Large intestine (tissue), 3 donors: ENCODE measurements at regions not wholly inside any gene's neighbourhood (a gene's known extent, or its start where the extent isn't known, plus 50 kb on each side); places are given as distances from the start of the nearest gene placed in this dataset.
A peak's percentile ranks its signal among the peaks of the same experiment; 100 is the strongest.

ENCODE experiments used
- DNase-seq, 2 donors: peaks; one replicate each; pipeline versions ENCODE4 v3.0.0 to v3.0.0-alpha.2; 2013
- H3K27ac ChIP-seq: one replicate; pipeline ENCODE4 v1.5.1; 2013; ENCODE audit warnings: low read length
- H3K27me3 ChIP-seq: 2 replicates; pipeline ENCODE4 v1.6.1; 2013; ENCODE audit warnings: low read length; ENCODE audit not compliant: control insufficient read depth, insufficient read depth
- H3K36me3 ChIP-seq: 2 replicates; pipeline ENCODE4 v1.6.1; 2013; ENCODE audit warnings: low read length; ENCODE audit not compliant: control insufficient read depth, insufficient read depth
- H3K4me1 ChIP-seq: one replicate; pipeline ENCODE4 v1.6.1; 2013; ENCODE audit warnings: low read length; ENCODE audit not compliant: control insufficient read depth, insufficient read depth
- H3K4me3 ChIP-seq: one replicate; pipeline ENCODE4 v1.5.1; 2013; ENCODE audit warnings: low read length
- H3K9me3 ChIP-seq: one replicate; pipeline ENCODE4 v1.6.1; 2013; ENCODE audit warnings: mild to moderate bottlenecking, low read depth, low read length, moderate library complexity; ENCODE audit not compliant: control insufficient read depth
- WGBS: methylation state at CpG from one replicate; pipeline ENCODE4 v1.1.5; 2013; ENCODE audit warnings: low lambda C conversion rate; ENCODE audit not compliant: insufficient coverage; 5-methylcytosine and 5-hydroxymethylcytosine counted together

GRCh38 chr12:132430838-132431774, 58.8 kb upstream of the FBRSL1 start:
- 40% methylated on average over 1 of the region's 39 CpGs for WGBS
- Histone ChIP-seq H3K27me3 (peaks cover 19% of the 10 kb centered on the region), H3K36me3 (no peaks in the 10 kb centered on the region), H3K4me1 (peaks cover 38% of the 10 kb centered on the region), H3K9me3 (peaks cover 19% of the 10 kb centered on the region), H3K4me3 (peak overlapping the region; percentile 5), H3K27ac (peak overlapping the region; percentile 39)
- peak; percentile 88 to 92 for DNase-seq

GRCh38 chr12:132429946-132430643, 59.9 kb upstream of the FBRSL1 start:
- Histone ChIP-seq H3K4me1 (peaks cover 38% of the 10 kb centered on the region), H3K4me3 (peak overlapping the region; percentile 9), H3K9me3 (peaks cover 10% of the 10 kb centered on the region), H3K36me3 (no peaks in the 10 kb centered on the region), H3K27me3 (peaks cover 23% of the 10 kb centered on the region), H3K27ac (peak overlapping the region; percentile 51)
- WGBS: no CpG with 5 or more reads among the region's 25 CpGs
- peak; percentile 73 to 87 for DNase-seq

DNA sequence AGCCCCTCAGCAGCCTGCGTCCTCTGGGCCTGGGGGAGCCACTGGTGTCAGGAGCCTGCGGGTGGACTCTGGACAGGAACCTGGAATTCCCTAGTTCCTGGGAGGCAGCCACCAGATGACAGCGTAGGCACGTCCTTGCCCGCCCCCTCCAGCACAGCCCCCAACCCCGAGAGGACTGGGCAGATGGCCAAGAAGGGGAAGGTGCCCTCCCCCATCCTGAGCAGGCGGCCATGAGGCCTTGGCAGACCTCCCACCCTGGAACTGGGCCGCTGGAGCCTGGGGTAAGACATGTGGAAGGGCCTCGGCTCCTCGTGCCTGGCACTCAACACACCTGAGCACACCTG, 60.4 kb upstream of the FBRSL1 start:
- no CpG with 5 or more reads among the region's 10 CpGs for WGBS
- H3K9me3 ChIP-seq: peaks cover 10% of the 10 kb centered on the region
- peak; percentile 45 to 63 for DNase-seq
- H3K4me1 ChIP-seq: peaks cover 38% of the 10 kb centered on the region
- peak overlapping the region; percentile 51 for H3K27ac ChIP-seq
- H3K36me3 ChIP-seq: no peaks in the 10 kb centered on the region
- H3K27me3 ChIP-seq: peaks cover 25% of the 10 kb centered on the region
- H3K4me3 ChIP-seq: no peak overlapping the region

- peak overlapping the region; percentile 29 for H3K27ac ChIP-seq
These were observed 60.9 kb upstream of the FBRSL1 start for GRCh38 chr12:132428936-132429601.

DNA sequence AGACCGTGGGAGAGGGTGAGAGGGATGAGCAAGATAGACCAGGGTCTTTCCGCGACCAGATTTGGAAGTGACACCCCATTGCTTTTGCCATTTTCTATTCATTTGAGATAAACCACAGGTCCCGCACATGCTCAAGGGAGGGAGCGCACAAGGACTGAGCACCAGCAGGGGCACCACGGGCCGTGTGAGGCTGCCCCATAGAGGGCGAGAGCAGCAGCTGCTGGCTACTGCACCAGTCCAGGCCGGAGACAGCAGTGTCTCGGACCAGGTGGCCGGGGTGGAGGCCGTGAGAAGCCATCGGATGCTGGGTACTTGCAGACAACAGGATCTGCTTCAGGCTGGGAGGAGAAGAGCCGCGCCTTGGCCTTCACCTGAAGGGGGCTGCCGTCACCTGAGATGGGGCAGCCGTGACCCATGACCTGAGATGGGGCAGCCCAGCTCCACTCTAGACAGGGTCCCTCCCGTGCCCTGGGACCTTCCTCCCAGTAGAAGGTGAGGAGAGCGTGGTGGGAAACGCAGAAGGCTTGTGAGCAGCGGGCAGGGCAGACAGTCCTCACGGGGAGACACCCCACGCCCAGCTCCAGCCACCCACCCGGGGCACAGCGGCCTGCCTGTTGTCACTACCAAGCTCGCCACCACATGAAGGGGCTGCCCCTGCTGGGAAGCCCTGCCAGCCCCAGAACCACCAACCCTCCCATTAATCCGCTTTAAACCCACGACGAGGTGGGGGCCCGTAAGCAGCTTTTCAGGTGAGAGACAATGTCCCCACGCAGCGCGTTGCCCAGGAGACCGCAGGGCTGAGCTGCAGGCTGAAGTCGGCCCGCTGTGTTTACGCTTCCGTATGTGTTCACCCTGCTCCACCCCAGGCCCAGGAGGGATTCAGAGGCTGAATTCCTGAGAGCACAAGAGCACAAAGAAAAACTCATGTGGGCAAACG, 61.7 kb upstream of the FBRSL1 start:
- H3K27ac ChIP-seq: peak overlapping the region; percentile 29
- H3K9me3 ChIP-seq: peaks cover 13% of the 10 kb centered on the region
- no peaks in the 10 kb centered on the region for H3K36me3 ChIP-seq
- H3K27me3 ChIP-seq: peaks cover 29% of the 10 kb centered on the region
- WGBS: no CpG with 5 or more reads among the region's 39 CpGs
- DNase-seq: peak in 1 of 2 donors; percentile 53
- peaks cover 33% of the 10 kb centered on the region for H3K4me1 ChIP-seq
- no peak overlapping the region for H3K4me3 ChIP-seq

More at GRCh38 chr12:132428936-132429601, 60.9 kb upstream of the FBRSL1 start:
- Histone ChIP-seq H3K9me3 (peaks cover 8% of the 10 kb centered on the region), H3K4me1 (peaks cover 38% of the 10 kb centered on the region), H3K4me3 (no peak overlapping the region), H3K36me3 (no peaks in the 10 kb centered on the region), H3K27me3 (peaks cover 25% of the 10 kb centered on the region)
- no CpG with 5 or more reads among the region's 23 CpGs for WGBS
- peak in 1 of 2 donors; percentile 41 for DNase-seq

DNA sequence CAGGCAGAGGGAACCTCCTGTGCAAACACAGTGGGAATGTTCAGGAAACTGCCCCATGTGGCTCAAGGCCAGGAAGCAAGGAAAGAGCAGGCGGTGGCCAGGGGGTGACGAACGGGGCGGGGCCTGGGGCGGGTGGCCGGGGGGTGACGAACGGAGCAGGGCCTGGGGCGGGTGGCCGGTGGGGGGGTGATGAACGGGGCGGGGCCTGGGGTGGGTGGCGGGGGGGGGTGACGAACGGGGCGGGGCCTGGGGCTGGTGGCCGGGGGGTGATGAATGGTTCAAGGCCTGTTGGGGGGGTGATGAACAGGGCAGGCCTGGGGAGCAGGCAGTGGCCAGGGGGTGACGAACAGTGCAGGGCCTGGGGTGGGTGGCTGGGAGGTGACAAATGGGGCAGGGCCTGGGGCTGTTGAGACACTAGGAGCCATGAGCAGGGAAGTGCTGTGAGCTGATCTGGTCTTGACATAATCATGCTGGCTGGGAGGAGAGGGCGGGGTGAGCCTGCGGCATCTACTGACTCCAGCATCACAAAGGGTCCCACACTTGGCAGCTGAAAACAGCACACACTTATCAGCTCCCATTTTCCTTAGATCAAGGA, 62.7 kb upstream of the FBRSL1 start:
- DNase-seq: peak in 1 of 2 donors; percentile 49
- H3K9me3 ChIP-seq: peaks cover 18% of the 10 kb centered on the region
- H3K27ac ChIP-seq: no peak overlapping the region
- no peak overlapping the region for H3K4me3 ChIP-seq
- WGBS: no CpG with 5 or more reads among the region's 20 CpGs
- peaks cover 34% of the 10 kb centered on the region for H3K27me3 ChIP-seq
- H3K4me1 ChIP-seq: peaks cover 28% of the 10 kb centered on the region
- no peaks in the 10 kb centered on the region for H3K36me3 ChIP-seq

DNA sequence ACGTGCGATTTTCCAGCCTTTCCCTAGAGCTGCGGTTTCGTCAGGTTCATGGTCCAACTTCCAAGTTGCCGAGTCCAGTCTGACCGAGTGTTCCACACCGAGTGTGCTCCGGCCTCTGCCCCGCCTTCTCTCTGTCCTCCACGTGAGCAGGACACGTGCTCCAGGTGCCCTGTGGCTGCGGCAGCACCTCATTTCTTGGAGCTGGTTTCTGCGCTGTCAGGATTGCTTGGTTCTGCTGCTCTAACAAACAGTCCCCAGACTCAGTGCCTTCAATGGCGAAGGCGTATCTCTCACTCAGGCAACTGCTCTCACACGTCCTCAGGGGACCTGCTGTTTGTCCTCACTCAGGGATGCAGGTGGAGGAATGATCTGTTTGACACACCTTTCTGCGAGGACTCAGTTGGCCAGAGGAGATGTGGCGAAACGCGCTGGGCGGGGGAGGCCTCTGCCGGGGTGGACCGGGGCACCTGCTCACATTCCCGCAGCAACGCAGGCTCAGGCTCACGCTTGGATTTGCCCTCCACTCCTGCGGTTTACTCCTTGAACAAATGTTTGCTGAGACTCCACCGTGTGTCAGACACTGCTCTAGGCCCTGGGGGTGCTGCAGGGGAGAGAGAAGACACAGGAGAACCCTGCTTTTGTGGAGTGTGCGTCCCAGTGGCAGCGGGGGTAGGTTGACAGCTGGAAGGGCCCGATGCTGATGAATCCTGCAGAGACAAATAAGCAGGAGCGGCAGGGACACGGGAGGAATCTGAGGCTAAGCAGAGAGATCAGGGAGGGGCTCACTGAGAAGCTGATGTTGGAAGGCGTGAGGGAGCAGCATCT, 63.4 kb upstream of the FBRSL1 start:
- Histone ChIP-seq H3K27ac (no peak overlapping the region), H3K27me3 (peaks cover 40% of the 10 kb centered on the region), H3K4me3 (no peak overlapping the region), H3K4me1 (peaks cover 26% of the 10 kb centered on the region), H3K9me3 (peaks cover 17% of the 10 kb centered on the region), H3K36me3 (no peaks in the 10 kb centered on the region)
- WGBS: no CpG with 5 or more reads among the region's 34 CpGs
- no peak for DNase-seq

DNA sequence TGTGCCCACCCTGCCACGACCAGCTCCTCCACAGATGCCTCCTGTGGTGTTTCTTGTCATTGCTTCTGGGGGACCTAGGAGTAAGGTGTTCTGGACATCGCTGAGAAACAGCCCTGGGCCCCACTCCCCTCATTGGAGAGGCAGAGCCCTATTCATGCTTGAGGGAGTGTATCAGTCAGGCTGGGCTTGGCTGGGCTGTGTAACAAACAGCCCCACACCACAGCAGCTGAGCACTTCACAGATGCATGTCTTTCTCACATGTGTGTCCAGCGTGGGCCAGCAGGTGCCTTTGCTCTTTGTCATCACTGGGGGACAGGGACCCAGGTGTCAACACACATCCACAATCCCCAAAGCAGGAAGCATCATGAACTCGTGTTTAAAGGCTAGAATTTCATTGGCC, 65.1 kb upstream of the FBRSL1 start:
- Histone ChIP-seq H3K27me3 (peaks cover 47% of the 10 kb centered on the region), H3K36me3 (no peaks in the 10 kb centered on the region), H3K4me1 (peaks cover 12% of the 10 kb centered on the region), H3K27ac (no peak overlapping the region), H3K9me3 (peaks cover 14% of the 10 kb centered on the region), H3K4me3 (no peak overlapping the region)
- DNase-seq: no peak
- WGBS: no CpG with 5 or more reads among the region's 4 CpGs
